SK-N-SH treated with all-trans-retinoic acid at 6 μM for 48 hours (cell line): ENCODE measurements at regions not wholly inside any gene's neighbourhood (a gene's known extent, or its start where the extent isn't known, plus 50 kb on each side); places are given as distances from the start of the nearest gene placed in this dataset.

ENCODE experiments used
- ATAC-seq: fragments of 200-7000 bp; cut with Tn5 transposase; 3 replicates; pipeline ENCODE4 v1.9.1; 2020; ENCODE audit warnings: mild to moderate bottlenecking, moderate library complexity
- ARNTL ChIP-seq: fragments of 450-650 bp; formaldehyde crosslinking; IDR thresholded peaks from 2 replicates; pipeline ENCODE4 v1.5.0; 2020; ENCODE audit warnings: low read depth, mild to moderate bottlenecking, moderate library complexity, borderline replicate concordance
- BACH2 ChIP-seq: fragments of 250-450 bp; sonication (Bioruptor Pico); IDR thresholded peaks from 2 replicates; pipeline ENCODE4 v1.9.0; 2021; ENCODE audit warnings: mild to moderate bottlenecking, borderline replicate concordance
- ESRRG ChIP-seq: fragments of 250-450 bp; sonication (Bioruptor Pico); IDR thresholded peaks from 2 replicates; pipeline ENCODE4 v1.6.1; 2021; ENCODE audit warnings: mild to moderate bottlenecking
- GLIS3 ChIP-seq: fragments of 250-450 bp; sonication (Bioruptor Pico); IDR thresholded peaks from 2 replicates; pipeline ENCODE4 v1.5.0; 2020; ENCODE audit warnings: mild to moderate bottlenecking, moderate library complexity
- ISL1 ChIP-seq: fragments of 250-450 bp; sonication (Bioruptor Pico); IDR thresholded peaks from 2 replicates; pipeline ENCODE4 v2.1.2; 2022; ENCODE audit warnings: mild to moderate bottlenecking, moderate library complexity
- OSR1 ChIP-seq: fragments of 250-450 bp; sonication (Bioruptor Pico); IDR thresholded peaks from 2 replicates; pipeline ENCODE4 v1.8.0; 2022; ENCODE audit warnings: moderate library complexity, mild to moderate bottlenecking, inconsistent platforms
- PPARA ChIP-seq: fragments of 250-450 bp; sonication (Bioruptor Pico); IDR thresholded peaks from 2 replicates; pipeline ENCODE4 v1.5.0; 2020; ENCODE audit warnings: mild to moderate bottlenecking, borderline replicate concordance
- RARB ChIP-seq: fragments of 250-450 bp; sonication (Bioruptor Pico); IDR thresholded peaks from 2 replicates; pipeline ENCODE4 v1.8.0; 2021; ENCODE audit warnings: mild to moderate bottlenecking, moderate library complexity
- SNAI2 ChIP-seq: fragments of 250-450 bp; sonication (Bioruptor Pico); IDR thresholded peaks from 2 replicates; pipeline ENCODE4 v1.5.0; 2020; ENCODE audit warnings: mild to moderate bottlenecking, moderate library complexity
- TOX ChIP-seq: fragments of 250-450 bp; sonication (Bioruptor Pico); IDR thresholded peaks from 2 replicates; pipeline ENCODE4 v1.8.0; 2021; ENCODE audit warnings: mild to moderate bottlenecking, moderate library complexity, borderline replicate concordance
- ZC3H10 ChIP-seq: fragments of 250-450 bp; sonication (Bioruptor Pico); IDR thresholded peaks from 2 replicates; pipeline ENCODE4 v1.5.1; 2021; ENCODE audit warnings: mild to moderate bottlenecking, moderate library complexity
- ZFP3 ChIP-seq: fragments of 250-450 bp; sonication (Bioruptor Pico); IDR thresholded peaks from 2 replicates; pipeline ENCODE4 v1.5.0; 2020; ENCODE audit warnings: mild to moderate bottlenecking, moderate library complexity
- ZFP30 ChIP-seq: fragments of 450-650 bp; formaldehyde crosslinking; IDR thresholded peaks from 2 replicates; pipeline ENCODE4 v1.5.0; 2022; ENCODE audit warnings: mild to moderate bottlenecking, moderate library complexity
- ZNF565 ChIP-seq: fragments of 450-650 bp; formaldehyde crosslinking; conservative IDR thresholded peaks from 2 replicates; pipeline ENCODE4 v1.5.0; 2020; ENCODE audit warnings: low read depth, mild to moderate bottlenecking, moderate library complexity
- ZNF70 ChIP-seq: fragments of 450-650 bp; formaldehyde crosslinking; IDR thresholded peaks from 2 replicates; pipeline ENCODE4 v1.5.0; 2020; ENCODE audit warnings: mild to moderate bottlenecking, moderate library complexity
- TF ChIP-seq, protein P1 (sequence below): fragments of 250-450 bp; sonication (Bioruptor Pico); IDR thresholded peaks from 2 replicates; pipeline ENCODE4 v1.8.0; 2021; ENCODE audit warnings: low read depth, mild to moderate bottlenecking, moderate library complexity, borderline replicate concordance
- TF ChIP-seq, protein P2 (sequence below): fragments of 250-450 bp; sonication (Bioruptor Pico); IDR thresholded peaks from 2 replicates; pipeline ENCODE4 v1.5.0; 2020; ENCODE audit warnings: mild to moderate bottlenecking, moderate library complexity
- TF ChIP-seq, protein P3 (sequence below): fragments of 250-450 bp; sonication (Bioruptor Pico); IDR thresholded peaks from 2 replicates; pipeline ENCODE4 v1.8.0; 2020; ENCODE audit warnings: mild to moderate bottlenecking, moderate library complexity, borderline replicate concordance
- TF ChIP-seq, protein P4 (sequence below): fragments of 250-450 bp; sonication (Bioruptor Pico); IDR thresholded peaks from 2 replicates; pipeline ENCODE4 v1.5.1; 2020; ENCODE audit warnings: low read depth, mild to moderate bottlenecking, moderate library complexity

DNA sequence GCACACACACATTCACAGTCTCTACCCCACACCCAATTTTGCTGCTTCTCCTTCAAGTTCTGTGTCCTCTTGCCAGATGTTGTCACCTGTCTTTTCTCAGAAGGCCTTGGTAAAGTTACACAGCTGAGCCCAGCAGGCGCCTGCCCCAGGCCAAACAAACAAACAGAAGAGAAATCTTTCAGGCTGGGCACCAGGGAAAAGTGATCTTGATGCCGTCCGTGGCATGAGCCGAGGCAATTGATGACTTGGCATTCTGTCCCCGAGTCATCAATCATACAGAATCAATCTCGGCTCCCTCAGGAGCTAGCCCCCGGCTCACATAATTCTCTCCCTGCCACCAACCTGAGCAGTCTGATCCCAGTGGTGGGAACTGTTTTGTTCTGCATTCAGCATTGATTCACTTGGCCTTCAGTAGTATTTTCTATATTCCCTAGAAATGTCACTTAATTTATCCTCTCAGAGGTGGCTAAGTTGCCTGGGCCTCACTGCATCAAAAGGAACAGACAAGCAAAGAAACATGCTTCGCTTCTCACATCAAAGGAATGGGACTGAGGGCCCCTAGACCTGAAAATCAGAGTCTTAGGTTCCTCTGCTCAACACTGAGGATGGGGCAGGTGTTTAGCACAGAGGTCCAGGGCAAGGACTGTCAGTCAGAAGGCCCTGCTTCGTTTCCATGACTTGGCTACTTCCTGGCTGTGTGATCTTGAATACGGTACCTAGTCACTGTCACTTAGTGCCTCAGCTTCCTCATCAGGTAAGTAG is 278.8 kb upstream of the CELF4 start (continued):
- TF ChIP-seq, protein P1, sequence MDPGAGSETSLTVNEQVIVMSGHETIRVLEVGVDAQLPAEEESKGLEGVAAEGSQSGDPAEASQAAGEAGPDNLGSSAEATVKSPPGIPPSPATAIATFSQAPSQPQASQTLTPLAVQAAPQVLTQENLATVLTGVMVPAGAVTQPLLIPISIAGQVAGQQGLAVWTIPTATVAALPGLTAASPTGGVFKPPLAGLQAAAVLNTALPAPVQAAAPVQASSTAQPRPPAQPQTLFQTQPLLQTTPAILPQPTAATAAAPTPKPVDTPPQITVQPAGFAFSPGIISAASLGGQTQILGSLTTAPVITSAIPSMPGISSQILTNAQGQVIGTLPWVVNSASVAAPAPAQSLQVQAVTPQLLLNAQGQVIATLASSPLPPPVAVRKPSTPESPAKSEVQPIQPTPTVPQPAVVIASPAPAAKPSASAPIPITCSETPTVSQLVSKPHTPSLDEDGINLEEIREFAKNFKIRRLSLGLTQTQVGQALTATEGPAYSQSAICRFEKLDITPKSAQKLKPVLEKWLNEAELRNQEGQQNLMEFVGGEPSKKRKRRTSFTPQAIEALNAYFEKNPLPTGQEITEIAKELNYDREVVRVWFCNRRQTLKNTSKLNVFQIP (CRISPR knock-in tag) = no peak
- TF ChIP-seq ESRRG (CRISPR knock-in tag) = no peak
- TF ChIP-seq PPARA (CRISPR knock-in tag) = no peak
- TF ChIP-seq, protein P2, sequence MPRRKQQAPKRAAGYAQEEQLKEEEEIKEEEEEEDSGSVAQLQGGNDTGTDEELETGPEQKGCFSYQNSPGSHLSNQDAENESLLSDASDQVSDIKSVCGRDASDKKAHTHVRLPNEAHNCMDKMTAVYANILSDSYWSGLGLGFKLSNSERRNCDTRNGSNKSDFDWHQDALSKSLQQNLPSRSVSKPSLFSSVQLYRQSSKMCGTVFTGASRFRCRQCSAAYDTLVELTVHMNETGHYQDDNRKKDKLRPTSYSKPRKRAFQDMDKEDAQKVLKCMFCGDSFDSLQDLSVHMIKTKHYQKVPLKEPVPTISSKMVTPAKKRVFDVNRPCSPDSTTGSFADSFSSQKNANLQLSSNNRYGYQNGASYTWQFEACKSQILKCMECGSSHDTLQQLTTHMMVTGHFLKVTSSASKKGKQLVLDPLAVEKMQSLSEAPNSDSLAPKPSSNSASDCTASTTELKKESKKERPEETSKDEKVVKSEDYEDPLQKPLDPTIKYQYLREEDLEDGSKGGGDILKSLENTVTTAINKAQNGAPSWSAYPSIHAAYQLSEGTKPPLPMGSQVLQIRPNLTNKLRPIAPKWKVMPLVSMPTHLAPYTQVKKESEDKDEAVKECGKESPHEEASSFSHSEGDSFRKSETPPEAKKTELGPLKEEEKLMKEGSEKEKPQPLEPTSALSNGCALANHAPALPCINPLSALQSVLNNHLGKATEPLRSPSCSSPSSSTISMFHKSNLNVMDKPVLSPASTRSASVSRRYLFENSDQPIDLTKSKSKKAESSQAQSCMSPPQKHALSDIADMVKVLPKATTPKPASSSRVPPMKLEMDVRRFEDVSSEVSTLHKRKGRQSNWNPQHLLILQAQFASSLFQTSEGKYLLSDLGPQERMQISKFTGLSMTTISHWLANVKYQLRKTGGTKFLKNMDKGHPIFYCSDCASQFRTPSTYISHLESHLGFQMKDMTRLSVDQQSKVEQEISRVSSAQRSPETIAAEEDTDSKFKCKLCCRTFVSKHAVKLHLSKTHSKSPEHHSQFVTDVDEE = no peak

DNA sequence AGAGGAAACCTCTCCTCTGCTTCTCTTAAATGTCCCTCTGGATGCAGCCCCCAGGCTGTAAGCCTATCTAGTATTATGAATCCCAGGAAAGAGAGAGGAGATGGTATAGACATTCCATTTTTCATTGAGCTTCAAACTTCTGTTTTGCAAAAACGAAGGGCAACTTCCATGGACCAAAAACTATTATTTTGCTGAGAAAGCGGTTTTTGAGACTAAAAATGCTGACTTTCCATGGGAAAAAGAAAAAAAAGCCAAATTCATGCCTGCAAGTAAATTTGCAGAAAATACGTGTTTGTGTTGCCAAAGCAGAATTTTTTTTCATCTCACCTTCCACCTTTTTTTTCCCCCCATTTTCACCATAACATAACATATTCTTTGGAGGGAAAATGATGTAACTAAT is 272.5 kb upstream of the CELF4 start:
- TF ChIP-seq ZFP30 (CRISPR knock-in tag) (no peak), ZFP3 (CRISPR knock-in tag) (no peak), ZNF565 (CRISPR knock-in tag) (no peak), ISL1 (CRISPR knock-in tag) (no peak), BACH2 (CRISPR knock-in tag) (no peak), OSR1 (CRISPR knock-in tag) (no peak), RARB (CRISPR knock-in tag) (no peak), ARNTL (no peak), ZC3H10 (CRISPR knock-in tag) (no peak), SNAI2 (CRISPR knock-in tag) (no peak), PPARA (CRISPR knock-in tag) (no peak), TOX (CRISPR knock-in tag) (no peak), GLIS3 (CRISPR knock-in tag) (no peak), ZNF70 (CRISPR knock-in tag) (no peak)
- TF ChIP-seq, protein P2 = no peak
- TF ChIP-seq, protein P3, sequence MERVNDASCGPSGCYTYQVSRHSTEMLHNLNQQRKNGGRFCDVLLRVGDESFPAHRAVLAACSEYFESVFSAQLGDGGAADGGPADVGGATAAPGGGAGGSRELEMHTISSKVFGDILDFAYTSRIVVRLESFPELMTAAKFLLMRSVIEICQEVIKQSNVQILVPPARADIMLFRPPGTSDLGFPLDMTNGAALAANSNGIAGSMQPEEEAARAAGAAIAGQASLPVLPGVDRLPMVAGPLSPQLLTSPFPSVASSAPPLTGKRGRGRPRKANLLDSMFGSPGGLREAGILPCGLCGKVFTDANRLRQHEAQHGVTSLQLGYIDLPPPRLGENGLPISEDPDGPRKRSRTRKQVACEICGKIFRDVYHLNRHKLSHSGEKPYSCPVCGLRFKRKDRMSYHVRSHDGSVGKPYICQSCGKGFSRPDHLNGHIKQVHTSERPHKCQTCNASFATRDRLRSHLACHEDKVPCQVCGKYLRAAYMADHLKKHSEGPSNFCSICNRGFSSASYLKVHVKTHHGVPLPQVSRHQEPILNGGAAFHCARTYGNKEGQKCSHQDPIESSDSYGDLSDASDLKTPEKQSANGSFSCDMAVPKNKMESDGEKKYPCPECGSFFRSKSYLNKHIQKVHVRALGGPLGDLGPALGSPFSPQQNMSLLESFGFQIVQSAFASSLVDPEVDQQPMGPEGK (CRISPR knock-in tag) = no peak
- TF ChIP-seq, protein P1 (CRISPR knock-in tag) = no peak
- TF ChIP-seq, protein P4, sequence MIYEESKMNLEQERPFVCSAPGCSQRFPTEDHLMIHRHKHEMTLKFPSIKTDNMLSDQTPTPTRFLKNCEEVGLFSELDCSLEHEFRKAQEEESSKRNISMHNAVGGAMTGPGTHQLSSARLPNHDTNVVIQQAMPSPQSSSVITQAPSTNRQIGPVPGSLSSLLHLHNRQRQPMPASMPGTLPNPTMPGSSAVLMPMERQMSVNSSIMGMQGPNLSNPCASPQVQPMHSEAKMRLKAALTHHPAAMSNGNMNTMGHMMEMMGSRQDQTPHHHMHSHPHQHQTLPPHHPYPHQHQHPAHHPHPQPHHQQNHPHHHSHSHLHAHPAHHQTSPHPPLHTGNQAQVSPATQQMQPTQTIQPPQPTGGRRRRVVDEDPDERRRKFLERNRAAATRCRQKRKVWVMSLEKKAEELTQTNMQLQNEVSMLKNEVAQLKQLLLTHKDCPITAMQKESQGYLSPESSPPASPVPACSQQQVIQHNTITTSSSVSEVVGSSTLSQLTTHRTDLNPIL (CRISPR knock-in tag) = no peak
- ATAC-seq = no peak
